MM.1S (cell line): ENCODE measurements at regions not wholly inside any gene's neighbourhood (a gene's known extent, or its start where the extent isn't known, plus 50 kb on each side); places are given as distances from the start of the nearest gene placed in this dataset.

ENCODE experiments used
- DNase-seq: peaks from one replicate; pipeline ENCODE4 v3.0.0-alpha.2; 2015
- H2AFZ ChIP-seq: fragments of 300-600 bp; sonication (generic); 2 replicates; pipeline ENCODE4 v1.6.0; 2016; ENCODE audit warnings: antibody characterized with exemption, low read length
- H3F3A ChIP-seq: fragments of 300-600 bp; sonication (generic); 2 replicates; pipeline ENCODE4 v1.6.1; 2016; ENCODE audit warnings: mild to moderate bottlenecking, antibody characterized with exemption, low read length, moderate library complexity, mixed read lengths; ENCODE audit not compliant: insufficient read depth
- H3K27ac ChIP-seq: fragments of 300-600 bp; sonication (generic); 2 replicates; pipeline ENCODE4 v1.5.1; 2016; ENCODE audit warnings: mild to moderate bottlenecking, low read length
- H3K27me3 ChIP-seq: fragments of 300-600 bp; sonication (generic); replicated peaks from 2 replicates; pipeline ENCODE4 v1.6.0; 2016; ENCODE audit warnings: low read length; ENCODE audit not compliant: insufficient read depth
- H3K36me3 ChIP-seq: fragments of 300-600 bp; sonication (generic); replicated peaks from 2 replicates; pipeline ENCODE4 v1.6.1; 2016; ENCODE audit warnings: mild to moderate bottlenecking, low read length, mixed read lengths; ENCODE audit not compliant: insufficient read depth
- H3K4me1 ChIP-seq: fragments of 300-600 bp; sonication (generic); 2 replicates; pipeline ENCODE4 v1.6.1; 2016; ENCODE audit warnings: low read length, mixed read lengths
- H3K4me2 ChIP-seq: fragments of 300-600 bp; sonication (generic); 2 replicates; pipeline ENCODE4 v1.6.0; 2016; ENCODE audit warnings: low read depth, low read length
- H3K4me3 ChIP-seq: fragments of 300-600 bp; sonication (generic); 2 replicates; pipeline ENCODE4 v1.5.1; 2016; ENCODE audit warnings: low read length, mixed read lengths
- H3K79me2 ChIP-seq: fragments of 300-600 bp; sonication (generic); 2 replicates; pipeline ENCODE4 v1.6.1; 2016; ENCODE audit warnings: mixed run types, low read length, mixed read lengths
- H3K9ac ChIP-seq: fragments of 300-600 bp; sonication (generic); 2 replicates; pipeline ENCODE4 v1.6.1; 2016; ENCODE audit warnings: low read length, mixed read lengths
- H3K9me2 ChIP-seq: fragments of 300-600 bp; sonication (generic); replicated peaks from 2 replicates; pipeline ENCODE4 v1.6.1; 2016; ENCODE audit warnings: mild to moderate bottlenecking, low read length, mixed read lengths; ENCODE audit not compliant: insufficient read depth
- H3K9me3 ChIP-seq: fragments of 300-600 bp; sonication (generic); replicated peaks from 2 replicates; pipeline ENCODE4 v1.6.1; 2016; ENCODE audit warnings: mild to moderate bottlenecking, low read length, mixed read lengths; ENCODE audit not compliant: insufficient read depth
- H4K20me1 ChIP-seq: fragments of 300-600 bp; sonication (generic); 2 replicates; pipeline ENCODE4 v1.6.1; 2016; ENCODE audit warnings: mild to moderate bottlenecking, low read length, moderate library complexity, mixed read lengths; ENCODE audit not compliant: insufficient read depth
- CTCF ChIP-seq: fragments of 300-600 bp; sonication (generic); IDR thresholded peaks from 2 replicates; pipeline ENCODE4 v1.5.1; 2016; ENCODE audit warnings: antibody characterized with exemption, low read length, mixed read lengths
- EZH2 ChIP-seq: fragments of 300-600 bp; sonication (generic); optimal IDR thresholded peaks from 2 replicates; pipeline ENCODE3; 2017; ENCODE audit warnings: low read depth, mild to moderate bottlenecking, antibody characterized with exemption, low read length, mixed read lengths
- EZH2phosphoT487 ChIP-seq: fragments of 300-600 bp; sonication (generic); IDR thresholded peaks from 2 replicates; pipeline ENCODE4 v1.6.1; 2018; ENCODE audit warnings: antibody characterized with exemption, low read length

- Histone ChIP-seq H3K9me2 (no peaks in the 10 kb centered on the region), H3K4me3 (no peak overlapping the region), H3F3A (no peaks in the 10 kb centered on the region), H3K27ac (no peak overlapping the region), H3K36me3 (no peaks in the 10 kb centered on the region), H3K4me1 (no peaks in the 10 kb centered on the region), H3K27me3 (peaks cover 49% of the 10 kb centered on the region), H3K4me2 (no peak overlapping the region), H3K9me3 (no peaks in the 10 kb centered on the region), H3K9ac (no peak overlapping the region), H3K79me2 (no peaks in the 10 kb centered on the region), H2AFZ (no peak overlapping the region), H4K20me1 (no peaks in the 10 kb centered on the region)
- DNase-seq: no peak
- TF ChIP-seq CTCF: no peak
- TF ChIP-seq EZH2: no peak
- TF ChIP-seq EZH2phosphoT487: no peak
These were observed 86.2 kb upstream of the LINC01488 start for GRCh38 chr11:69395287-69395686.

- Histone ChIP-seq H3K4me1 (peaks cover 6% of the 10 kb centered on the region), H3K9me2 (no peaks in the 10 kb centered on the region), H3K27ac (no peak overlapping the region), H3K9ac (no peak overlapping the region), H3K9me3 (no peaks in the 10 kb centered on the region), H3K79me2 (no peaks in the 10 kb centered on the region), H3K4me3 (no peak overlapping the region), H3K36me3 (no peaks in the 10 kb centered on the region), H3K4me2 (no peak overlapping the region), H4K20me1 (no peaks in the 10 kb centered on the region), H2AFZ (no peak overlapping the region), H3K27me3 (peaks cover 39% of the 10 kb centered on the region), H3F3A (no peaks in the 10 kb centered on the region)
- DNase-seq: no peak
- TF ChIP-seq CTCF (no peak), EZH2 (no peak), EZH2phosphoT487 (no peak)
These were observed 85.2 kb upstream of the LINC01488 start for GRCh38 chr11:69396051-69396947.

- no peak for DNase-seq
- Histone ChIP-seq H3K4me1 (peaks cover 13% of the 10 kb centered on the region), H3K79me2 (no peaks in the 10 kb centered on the region), H3K9me2 (no peaks in the 10 kb centered on the region), H4K20me1 (no peaks in the 10 kb centered on the region), H3K4me2 (no peak overlapping the region), H3K27me3 (peaks cover 33% of the 10 kb centered on the region), H3K9ac (no peak overlapping the region), H3F3A (no peaks in the 10 kb centered on the region), H3K36me3 (no peaks in the 10 kb centered on the region), H3K4me3 (no peak overlapping the region), H2AFZ (no peak overlapping the region), H3K27ac (no peak overlapping the region), H3K9me3 (no peaks in the 10 kb centered on the region)
- no peak for TF ChIP-seq EZH2phosphoT487
- TF ChIP-seq CTCF: no peak
- no peak for TF ChIP-seq EZH2
These were observed 84.5 kb upstream of the LINC01488 start for GRCh38 chr11:69396948-69397307.
